ENCODE measurements at regions not wholly inside any gene's neighbourhood (a gene's known extent, or its start where the extent isn't known, plus 50 kb on each side); places are given as distances from the start of the nearest gene placed in this dataset.

DNA sequence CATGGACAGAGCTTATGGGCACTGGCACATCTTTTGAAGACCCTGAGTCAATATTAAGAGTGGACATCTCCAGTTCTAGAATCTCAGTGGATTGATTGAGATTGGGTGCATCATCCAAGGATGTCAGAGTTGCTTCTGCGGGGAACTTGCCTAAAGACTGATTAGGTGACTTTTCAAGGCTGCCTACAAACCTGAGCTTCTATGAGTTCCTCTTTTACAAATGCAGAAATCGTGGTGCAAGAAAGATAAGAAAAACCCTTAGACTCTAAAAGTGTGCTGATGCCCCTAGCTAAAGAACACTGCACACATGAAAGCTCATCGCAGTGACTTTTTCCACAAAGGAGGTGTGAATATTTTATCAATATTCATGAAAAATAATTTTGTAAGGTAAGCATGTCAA lies 86.8 kb upstream of the NEDD4L start:
- TF ChIP-seq, protein P1, sequence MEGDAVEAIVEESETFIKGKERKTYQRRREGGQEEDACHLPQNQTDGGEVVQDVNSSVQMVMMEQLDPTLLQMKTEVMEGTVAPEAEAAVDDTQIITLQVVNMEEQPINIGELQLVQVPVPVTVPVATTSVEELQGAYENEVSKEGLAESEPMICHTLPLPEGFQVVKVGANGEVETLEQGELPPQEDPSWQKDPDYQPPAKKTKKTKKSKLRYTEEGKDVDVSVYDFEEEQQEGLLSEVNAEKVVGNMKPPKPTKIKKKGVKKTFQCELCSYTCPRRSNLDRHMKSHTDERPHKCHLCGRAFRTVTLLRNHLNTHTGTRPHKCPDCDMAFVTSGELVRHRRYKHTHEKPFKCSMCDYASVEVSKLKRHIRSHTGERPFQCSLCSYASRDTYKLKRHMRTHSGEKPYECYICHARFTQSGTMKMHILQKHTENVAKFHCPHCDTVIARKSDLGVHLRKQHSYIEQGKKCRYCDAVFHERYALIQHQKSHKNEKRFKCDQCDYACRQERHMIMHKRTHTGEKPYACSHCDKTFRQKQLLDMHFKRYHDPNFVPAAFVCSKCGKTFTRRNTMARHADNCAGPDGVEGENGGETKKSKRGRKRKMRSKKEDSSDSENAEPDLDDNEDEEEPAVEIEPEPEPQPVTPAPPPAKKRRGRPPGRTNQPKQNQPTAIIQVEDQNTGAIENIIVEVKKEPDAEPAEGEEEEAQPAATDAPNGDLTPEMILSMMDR (IDR thresholded peaks at IDR 0.05; ENCODE audit: extremely low read depth, insufficient read depth, missing control alignments): no peak
- in situ Hi-C loops (cut with MboI; ENCODE audit: low pct_unique_long_range_greater_than_20kb, low sequenced_read_pairs, unreplicated experiment): loop anchor here (10.0 kb wide), 1 partner anchor 168 kb away; no protein-coding TSS in a partner anchor
- DNase-seq (ENCODE audit: low spot score): no peak

DNA sequence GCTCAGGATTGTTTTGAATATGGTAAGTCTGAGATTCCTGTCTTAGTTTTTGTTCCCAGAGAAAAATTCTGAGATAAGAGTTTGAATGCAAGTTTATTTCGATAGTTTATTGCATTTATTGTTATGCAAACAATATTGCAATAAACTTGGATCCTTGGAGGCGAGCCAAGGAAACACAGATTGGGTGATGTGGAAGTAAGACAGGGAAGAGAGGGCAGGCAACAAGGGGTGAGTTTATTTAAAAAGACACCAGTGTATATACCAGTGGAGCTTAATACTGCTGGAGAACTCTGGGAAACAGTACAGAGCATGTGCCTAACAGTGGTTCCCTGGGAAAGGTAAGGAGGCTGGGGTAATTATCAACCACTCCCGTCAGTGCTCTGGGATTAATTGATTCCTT lies 87.5 kb upstream of the NEDD4L start:
- in situ Hi-C loops (cut with MboI; ENCODE audit: low pct_unique_long_range_greater_than_20kb, low sequenced_read_pairs, unreplicated experiment): loop anchor here (10.0 kb wide), 1 partner anchor 168 kb away; no protein-coding TSS in a partner anchor
- DNase-seq (ENCODE audit: low spot score): no peak
- TF ChIP-seq, protein P1 (IDR thresholded peaks at IDR 0.05; ENCODE audit: extremely low read depth, insufficient read depth, missing control alignments): no peak

DNA sequence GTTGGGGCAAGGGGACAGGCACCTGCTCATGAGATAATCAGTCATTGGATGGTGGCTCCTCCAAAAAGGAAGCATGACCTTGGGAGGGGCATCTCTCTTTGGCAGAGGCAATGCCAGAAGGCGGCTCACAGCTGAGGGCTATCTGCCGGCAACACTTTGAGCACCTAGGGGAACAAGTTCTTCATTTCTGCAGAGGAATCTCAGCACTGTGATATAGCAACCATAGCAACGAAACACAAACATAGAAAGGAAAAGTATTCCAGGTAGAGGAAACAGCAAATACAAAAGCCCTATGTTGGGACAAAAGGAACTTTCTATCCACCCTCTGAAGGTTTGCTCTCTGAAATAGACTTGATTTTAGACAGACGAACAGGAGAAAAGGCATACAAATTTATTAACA lies 89.1 kb upstream of the NEDD4L start:
- no peak for DNase-seq (ENCODE audit: low spot score)
- in situ Hi-C loops (cut with MboI; ENCODE audit: low pct_unique_long_range_greater_than_20kb, low sequenced_read_pairs, unreplicated experiment): loop anchor here (10.0 kb wide), 1 partner anchor 170 kb away; no protein-coding TSS in a partner anchor
- TF ChIP-seq, protein P1 (IDR thresholded peaks at IDR 0.05; ENCODE audit: extremely low read depth, insufficient read depth, missing control alignments): no peak

DNA sequence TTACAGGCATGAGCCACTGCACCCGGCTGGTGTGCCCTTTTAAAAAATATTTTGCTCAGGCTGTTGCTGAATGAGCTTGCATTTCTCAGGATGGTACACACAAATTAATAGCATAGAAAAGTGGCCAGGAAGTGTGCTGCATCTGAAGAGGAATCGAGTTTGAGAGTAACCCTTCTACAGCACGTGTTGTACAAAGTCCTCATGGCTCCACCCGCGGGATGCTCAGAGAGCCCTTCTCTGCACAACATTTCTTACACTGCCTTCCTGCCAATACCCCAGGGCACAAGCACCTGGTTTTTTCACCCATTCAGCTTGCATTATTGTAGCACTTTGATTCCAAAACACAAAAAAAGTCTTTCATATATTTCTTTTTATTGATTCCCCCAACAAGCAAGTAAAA lies 90.1 kb upstream of the NEDD4L start:
- TF ChIP-seq, protein P1 (IDR thresholded peaks at IDR 0.05; ENCODE audit: extremely low read depth, insufficient read depth, missing control alignments): no peak
- no peak for DNase-seq (ENCODE audit: low spot score)
- in situ Hi-C loops (cut with MboI; ENCODE audit: low pct_unique_long_range_greater_than_20kb, low sequenced_read_pairs, unreplicated experiment): loop anchor here (10.0 kb wide), 1 partner anchor 171 kb away; no protein-coding TSS in a partner anchor

DNA sequence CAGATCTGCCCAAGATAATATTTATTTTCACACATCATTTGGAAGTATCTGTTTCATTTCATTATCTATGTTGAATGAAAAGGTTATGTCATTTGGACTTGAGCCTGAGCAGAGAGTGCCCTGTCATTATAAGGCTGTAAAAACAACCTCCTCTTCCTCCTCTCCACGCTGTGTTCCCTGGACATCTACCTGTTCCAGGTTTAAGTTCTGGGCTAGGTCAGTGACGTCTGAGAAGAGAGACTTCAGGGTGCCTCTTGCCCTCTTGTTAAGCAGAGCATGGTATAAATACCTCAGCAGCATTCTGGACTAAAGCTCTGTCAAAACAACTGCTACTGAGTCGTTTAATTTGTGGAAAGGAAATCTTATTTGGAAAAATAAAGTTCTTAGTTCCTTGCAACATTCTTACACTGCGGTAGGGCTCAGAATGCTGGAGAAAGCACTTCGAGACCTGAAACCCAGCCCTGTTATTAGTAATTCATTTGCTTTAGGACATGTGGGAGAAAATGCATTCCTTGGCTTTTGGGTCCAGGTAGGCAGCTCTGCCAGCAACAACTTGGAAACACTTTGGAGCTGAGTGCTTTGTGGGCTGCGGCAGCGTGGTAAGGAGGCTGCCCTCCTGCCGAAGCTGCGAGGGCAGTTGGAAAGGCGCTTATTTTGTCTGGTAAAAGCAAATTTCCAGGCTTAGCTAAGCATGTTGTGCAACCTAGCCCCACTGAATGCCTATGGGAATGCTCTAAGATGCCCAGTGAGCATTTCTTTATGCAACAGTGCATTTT lies 91.8 kb upstream of the NEDD4L start:
- in situ Hi-C loops (cut with MboI; ENCODE audit: low pct_unique_long_range_greater_than_20kb, low sequenced_read_pairs, unreplicated experiment): loop anchor here (10.0 kb wide), 1 partner anchor 173 kb away; no protein-coding TSS in a partner anchor
- DNase-seq (ENCODE audit: low spot score): no peak
- TF ChIP-seq, protein P1 (IDR thresholded peaks at IDR 0.05; ENCODE audit: extremely low read depth, insufficient read depth, missing control alignments): no peak

DNA sequence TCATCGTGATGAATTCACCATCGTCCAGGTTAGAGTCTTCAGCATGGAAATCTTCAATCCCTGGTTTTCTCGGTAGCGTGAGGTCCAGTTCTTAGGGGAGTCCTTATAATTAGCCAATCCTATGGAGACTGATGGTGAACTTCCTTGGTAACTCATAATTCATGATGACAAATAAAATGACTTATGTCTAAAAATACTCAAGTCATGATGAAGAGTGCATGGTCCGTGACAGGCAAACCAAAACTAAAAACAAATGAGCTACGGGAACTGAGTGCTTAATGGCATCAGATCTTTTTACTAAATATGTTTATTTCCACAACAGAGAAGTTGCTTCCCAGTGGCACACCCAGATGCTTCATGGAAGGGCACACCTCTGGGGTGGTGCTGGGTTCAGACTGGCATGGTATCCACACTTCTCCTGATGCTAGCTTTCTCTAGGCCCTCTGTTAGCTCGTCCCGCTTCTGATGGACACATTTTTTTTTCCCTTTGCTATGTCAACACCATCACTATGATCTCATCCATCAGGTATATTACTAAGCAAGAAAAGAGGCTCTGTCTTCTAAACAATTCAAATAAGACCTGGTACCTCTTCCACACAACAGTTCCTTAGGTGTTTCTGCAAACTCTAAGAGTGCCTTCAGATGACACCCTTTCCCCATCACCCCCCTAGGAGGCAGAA lies 92.8 kb upstream of the NEDD4L start:
- DNase-seq (ENCODE audit: low spot score): no peak
- in situ Hi-C loops (cut with MboI; ENCODE audit: low pct_unique_long_range_greater_than_20kb, low sequenced_read_pairs, unreplicated experiment): loop anchor here (10.0 kb wide), 1 partner anchor 174 kb away; no protein-coding TSS in a partner anchor
- TF ChIP-seq, protein P1 (IDR thresholded peaks at IDR 0.05; ENCODE audit: extremely low read depth, insufficient read depth, missing control alignments): no peak

Measured in GM13977 (cell line).